GM19023 (cell line): ENCODE measurements at regions not wholly inside any gene's neighbourhood (a gene's known extent, or its start where the extent isn't known, plus 50 kb on each side); places are given as distances from the start of the nearest gene placed in this dataset.

Experiments
- ATAC-seq: cut with Tn5 transposase; IDR thresholded peaks from one replicate; pipeline ENCODE4 v1.9.1; 2021; ENCODE audit warnings: mild to moderate bottlenecking, moderate library complexity; ENCODE audit not compliant: unreplicated experiment

DNA sequence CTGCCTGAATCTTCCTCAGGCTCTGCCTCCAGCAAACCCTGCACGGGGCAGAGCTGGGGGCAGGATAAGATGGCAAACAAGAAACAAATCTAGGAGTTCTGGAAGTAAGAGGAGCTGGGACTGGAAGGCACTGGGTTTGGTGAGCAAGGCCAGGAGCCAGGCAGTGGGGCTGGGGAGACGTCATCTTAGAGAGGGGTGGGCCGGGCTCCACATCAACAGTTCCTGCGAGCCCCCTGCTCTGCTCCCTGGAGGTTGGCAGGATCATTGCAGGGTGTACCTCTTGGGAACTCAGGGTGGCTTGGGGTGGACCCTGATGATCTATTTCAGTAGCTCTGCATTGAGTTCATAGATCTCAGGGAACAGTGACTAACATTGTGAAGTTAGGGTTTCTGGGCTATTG, 87.3 kb upstream of the PRR23E start:
- ATAC-seq = no peak

GRCh38 chr3:127106053-127106452, 86.9 kb upstream of the PRR23E start:
- no peak for ATAC-seq

- no peak for ATAC-seq
Observed at GRCh38 chr3:127106456-127106855, 86.5 kb upstream of the PRR23E start.

DNA sequence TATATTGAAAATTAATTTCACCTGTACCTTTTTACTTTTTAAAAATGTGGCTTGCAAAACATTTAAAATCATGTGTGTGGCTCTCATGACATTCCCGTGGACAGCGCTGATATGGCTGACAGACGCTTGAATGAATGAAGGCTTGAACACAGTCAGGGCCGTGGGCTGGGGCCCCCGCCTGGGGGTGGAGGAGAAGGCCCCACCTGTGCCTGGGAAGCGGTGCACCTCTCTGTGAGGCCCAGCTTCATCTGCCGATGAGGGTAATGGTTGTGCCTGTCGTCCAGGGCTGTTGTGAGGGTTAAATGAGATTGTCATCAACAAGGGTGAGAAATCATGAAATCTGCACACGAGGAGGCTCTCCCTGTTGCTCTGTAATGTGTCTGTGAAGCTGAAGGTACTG, 85.9 kb upstream of the PRR23E start:
- no peak for ATAC-seq

- no peak for ATAC-seq
Observed at GRCh38 chr3:127107491-127108375, 85.2 kb upstream of the PRR23E start.

- ATAC-seq = no peak
Observed at GRCh38 chr3:127108796-127109195, 84.1 kb upstream of the PRR23E start.

DNA sequence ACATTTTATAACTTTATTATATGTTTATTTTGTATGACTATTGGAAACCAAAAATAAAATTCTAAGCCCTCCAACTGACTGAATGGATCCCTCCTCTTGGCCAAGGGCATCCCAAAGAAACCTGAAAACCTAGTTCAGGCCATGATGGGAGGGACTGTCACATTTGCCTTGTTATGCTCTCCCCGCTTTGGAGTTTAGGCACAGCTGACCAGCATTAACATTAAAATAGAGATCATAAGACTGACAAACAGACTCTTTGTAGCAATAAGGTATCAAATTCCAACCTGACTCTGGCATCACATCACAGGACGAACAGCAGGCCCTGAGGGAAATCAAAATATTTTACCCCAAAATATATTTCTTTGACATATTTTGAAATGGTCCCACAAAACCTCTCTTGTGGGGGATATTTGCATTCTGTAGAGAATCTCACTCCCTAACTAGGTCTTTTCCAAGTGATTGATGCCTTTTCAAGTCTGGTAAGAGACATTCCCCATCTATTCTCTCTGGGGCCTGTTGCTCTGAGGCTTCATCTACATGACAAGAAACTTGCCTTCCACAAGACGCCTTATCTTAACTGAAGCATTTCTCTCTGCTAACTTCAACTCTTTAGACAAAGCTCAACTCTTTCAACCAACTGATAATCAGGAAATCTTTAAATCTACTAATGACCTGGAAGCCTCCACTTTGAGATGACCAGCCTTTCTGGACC, 81.8 kb upstream of the PRR23E start:
- ATAC-seq = no peak

DNA sequence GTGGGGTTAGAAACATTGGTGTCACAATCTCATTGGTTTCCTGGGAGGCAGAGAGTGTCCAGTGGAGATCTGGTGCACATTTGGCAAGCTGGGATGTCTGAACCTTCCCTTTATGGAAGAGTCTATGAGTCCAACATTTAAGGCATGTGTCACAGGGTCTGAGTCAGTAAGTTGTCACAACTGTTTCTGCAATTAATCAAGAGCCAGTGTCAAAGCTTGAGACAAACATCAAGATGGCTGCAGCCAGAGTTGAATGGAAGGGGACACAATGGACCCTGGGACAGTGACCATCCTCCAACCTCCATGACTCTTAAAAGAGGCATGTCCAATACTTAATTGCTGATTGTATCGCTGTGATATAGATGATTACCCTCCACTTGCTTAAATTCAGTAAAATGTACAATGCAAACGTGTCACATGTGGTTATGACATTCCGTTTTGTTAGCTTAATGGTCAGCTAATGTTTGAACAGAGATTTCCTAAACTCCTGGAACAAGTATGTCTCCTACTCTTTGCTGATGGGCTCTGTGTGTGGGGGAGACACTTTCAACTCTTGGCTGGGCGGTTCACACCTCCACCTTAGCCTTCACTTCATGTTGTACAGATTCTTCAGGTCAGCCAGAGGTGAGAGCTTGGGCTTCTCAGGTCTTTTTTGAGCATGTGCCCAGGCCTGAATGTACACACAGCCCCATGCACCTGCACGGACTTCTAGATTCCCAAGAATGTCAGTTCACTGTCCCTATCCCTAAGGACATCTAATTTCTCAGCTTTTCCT, 79.9 kb upstream of the PRR23E start:
- no peak for ATAC-seq

GRCh38 chr3:127113571-127113891, 79.4 kb upstream of the PRR23E start:
- ATAC-seq = no peak

GRCh38 chr3:127114337-127115070, 78.4 kb upstream of the PRR23E start:
- ATAC-seq = no peak

DNA sequence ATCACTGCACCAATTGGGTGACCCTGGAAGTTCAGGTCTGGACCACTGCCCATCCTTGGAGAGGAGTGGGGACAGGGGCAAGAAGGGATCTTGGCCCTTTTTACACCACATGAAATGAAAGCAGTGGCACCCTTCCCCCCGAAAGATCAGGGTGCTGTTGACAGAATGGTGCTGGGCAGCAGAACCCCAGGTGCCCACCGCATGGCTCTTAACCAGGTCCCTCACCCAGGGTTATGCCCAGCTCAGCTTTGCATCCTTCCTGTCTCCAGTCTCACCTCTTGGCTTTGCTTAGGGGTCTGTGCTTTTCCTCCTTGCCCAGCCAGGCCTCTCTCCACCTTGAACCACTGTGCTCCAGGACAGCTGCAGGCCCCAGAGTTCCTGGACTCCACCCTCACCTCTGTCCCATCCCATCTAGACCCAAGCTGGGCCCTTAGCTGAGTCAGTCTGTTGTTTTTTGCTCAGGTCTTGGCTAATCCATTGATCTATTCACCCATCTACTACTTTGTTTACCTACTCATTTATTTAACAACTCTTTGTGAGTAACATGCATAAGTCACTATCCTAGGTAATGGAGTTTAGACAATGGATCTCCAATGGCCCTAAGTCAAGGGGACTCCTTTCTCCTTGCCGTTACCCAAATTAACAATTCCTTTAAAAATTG, 77.1 kb upstream of the PRR23E start:
- no peak for ATAC-seq

DNA sequence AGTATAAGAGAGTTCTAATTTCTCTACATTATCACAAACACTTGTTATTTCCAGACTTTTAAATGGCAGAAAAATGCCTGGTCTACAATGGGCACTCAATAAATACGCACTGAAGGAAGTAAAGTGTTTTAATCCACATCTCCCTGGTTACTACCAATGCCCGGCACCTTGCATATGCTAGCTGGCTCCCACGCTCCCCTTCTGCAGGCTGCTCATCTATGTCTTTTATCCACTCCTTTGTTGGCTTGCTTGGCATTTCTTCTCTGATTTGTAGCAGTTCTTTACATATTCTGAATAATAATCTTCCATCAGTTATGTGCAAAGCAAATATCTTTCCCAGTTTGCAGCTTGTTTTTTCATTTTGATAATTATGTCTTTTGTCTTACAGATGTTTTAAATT, 74.6 kb upstream of the PRR23E start:
- ATAC-seq = no peak

GRCh38 chr3:127119693-127120464, 73.1 kb upstream of the PRR23E start:
- ATAC-seq = no peak

DNA sequence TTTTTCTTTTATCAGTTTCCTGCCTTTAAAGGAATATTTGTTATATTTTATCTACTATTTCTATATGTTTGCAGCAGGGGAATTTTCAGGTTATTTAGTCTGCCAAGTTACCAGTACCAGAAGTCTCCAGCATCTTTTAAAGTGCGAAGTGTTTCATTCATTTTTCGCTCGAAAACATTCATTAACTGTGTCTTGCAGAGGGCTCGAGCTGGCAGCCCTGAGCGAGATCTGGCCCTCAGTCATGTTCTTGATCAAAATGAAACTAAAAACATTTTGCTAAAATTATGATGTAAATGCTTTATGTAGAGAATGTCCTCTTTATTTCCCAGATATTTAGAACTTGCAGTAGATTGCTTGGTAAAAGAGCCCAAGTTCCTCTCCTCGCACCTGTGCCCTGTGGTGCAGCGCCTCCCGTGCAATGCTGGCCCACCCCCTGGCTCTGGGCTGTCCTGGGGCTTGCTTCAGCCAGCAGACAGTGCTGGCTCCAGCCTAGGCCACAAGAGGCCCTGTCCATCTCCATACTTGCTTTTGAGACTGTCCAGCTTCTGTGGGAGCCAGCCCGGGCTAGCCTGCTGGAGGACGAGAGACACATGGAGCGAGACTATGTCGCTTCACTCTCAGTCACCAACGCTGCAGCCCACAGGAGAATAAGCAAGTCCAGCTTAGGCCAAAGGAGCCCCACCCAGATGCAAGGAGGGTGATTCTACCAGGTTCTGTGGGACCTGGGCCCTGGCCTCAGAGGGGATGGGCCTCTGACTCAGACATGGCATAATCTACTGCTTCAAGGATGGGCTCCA, 71.9 kb upstream of the PRR23E start:
- ATAC-seq = no peak

DNA sequence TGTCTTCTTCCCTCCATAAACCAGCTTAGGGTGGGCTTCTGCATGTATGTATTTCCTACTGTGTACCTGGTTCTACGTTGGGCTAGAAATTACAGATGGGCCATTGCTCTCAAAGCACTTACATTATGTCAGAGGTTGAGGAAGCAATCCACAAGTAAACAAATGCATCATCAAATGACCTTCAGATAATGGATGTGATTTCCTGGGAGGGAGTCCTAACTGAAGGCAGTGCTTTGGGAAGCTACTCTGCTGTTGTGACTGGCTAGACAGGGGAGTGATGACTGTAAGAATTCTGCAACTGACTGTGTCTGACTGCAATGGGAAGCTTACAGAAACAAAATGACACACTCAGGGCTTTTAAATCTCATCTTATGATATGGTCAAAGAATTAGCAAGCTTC, 71.0 kb upstream of the PRR23E start:
- ATAC-seq = no peak

DNA sequence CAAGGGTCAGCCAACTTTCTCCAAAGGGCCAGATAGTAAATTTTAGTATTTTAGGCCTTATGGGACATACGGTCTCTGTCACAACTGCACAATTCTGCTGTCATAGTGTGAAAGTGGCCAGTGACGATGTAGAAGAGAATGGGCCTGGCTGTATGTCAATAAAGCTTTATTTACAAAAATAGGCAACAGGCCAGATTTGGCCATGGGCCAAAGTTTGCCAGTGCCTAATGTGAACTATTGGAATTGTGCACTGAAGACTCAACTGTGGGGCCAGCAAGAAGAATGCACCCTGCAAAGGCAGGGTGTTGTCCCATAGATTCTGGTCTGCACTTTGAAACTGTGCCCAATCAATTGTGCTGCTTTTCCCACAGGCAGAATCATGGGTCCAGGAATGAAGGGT, 69.4 kb upstream of the PRR23E start:
- no peak for ATAC-seq

- ATAC-seq = no peak
Observed at GRCh38 chr3:127124120-127124519, 68.8 kb upstream of the PRR23E start.

- no peak for ATAC-seq
Observed at GRCh38 chr3:127131424-127132170, 61.3 kb upstream of the PRR23E start.
